Esophagus muscularis mucosa (tissue), 4 donors: ENCODE measurements at regions not wholly inside any gene's neighbourhood (a gene's known extent, or its start where the extent isn't known, plus 50 kb on each side); places are given as distances from the start of the nearest gene placed in this dataset.

Experiments used
- EP300 ChIP-seq: sonication (generic); formaldehyde crosslinking; IDR thresholded peaks from one replicate; pipeline ENCODE4 v1.6.1; 2017; ENCODE audit warnings: antibody characterized with exemption
- POLR2A ChIP-seq: fragments of 450-650 bp; IDR thresholded peaks from one replicate; pipeline ENCODE4 v1.6.1; 2017; ENCODE audit warnings: antibody characterized with exemption, moderate library complexity, mild to moderate bottlenecking, low read depth
- TF ChIP-seq, protein P1 (sequence below), 3 experiments: fragments of 200-600 bp in 2 of 3; fragments of 450-650 bp in 1 of 3; sonication (generic) in 2 of 3; IDR thresholded peaks; one replicate each; pipeline ENCODE4 v1.5.1; 2017 to 2019; ENCODE audit warnings: antibody characterized with exemption in 3 of 3, mild to moderate bottlenecking in 2 of 3, moderate library complexity in 1 of 3

DNA sequence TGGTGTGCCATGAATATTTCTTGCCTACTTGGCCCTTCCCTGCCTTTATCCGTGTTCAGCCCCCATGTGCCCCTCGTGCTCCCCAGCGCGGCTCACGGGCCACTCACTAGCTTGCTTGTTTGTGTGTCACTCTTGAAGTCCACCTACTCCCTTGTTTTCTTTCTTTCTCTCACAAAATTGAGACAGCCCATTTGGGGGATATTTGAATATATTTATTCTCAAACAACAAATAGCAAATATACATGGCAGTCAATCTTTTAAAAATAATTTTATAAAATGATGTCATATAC lies 82.2 kb downstream of the PLXNA1 start:
- TF ChIP-seq, protein P1, sequence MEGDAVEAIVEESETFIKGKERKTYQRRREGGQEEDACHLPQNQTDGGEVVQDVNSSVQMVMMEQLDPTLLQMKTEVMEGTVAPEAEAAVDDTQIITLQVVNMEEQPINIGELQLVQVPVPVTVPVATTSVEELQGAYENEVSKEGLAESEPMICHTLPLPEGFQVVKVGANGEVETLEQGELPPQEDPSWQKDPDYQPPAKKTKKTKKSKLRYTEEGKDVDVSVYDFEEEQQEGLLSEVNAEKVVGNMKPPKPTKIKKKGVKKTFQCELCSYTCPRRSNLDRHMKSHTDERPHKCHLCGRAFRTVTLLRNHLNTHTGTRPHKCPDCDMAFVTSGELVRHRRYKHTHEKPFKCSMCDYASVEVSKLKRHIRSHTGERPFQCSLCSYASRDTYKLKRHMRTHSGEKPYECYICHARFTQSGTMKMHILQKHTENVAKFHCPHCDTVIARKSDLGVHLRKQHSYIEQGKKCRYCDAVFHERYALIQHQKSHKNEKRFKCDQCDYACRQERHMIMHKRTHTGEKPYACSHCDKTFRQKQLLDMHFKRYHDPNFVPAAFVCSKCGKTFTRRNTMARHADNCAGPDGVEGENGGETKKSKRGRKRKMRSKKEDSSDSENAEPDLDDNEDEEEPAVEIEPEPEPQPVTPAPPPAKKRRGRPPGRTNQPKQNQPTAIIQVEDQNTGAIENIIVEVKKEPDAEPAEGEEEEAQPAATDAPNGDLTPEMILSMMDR (IDR thresholded peaks at IDR 0.05): no peak
- TF ChIP-seq EP300: no peak
- TF ChIP-seq POLR2A: no peak
